Keratinocyte (primary cell): ENCODE measurements at regions not wholly inside any gene's neighbourhood (a gene's known extent, or its start where the extent isn't known, plus 50 kb on each side); places are given as distances from the start of the nearest gene placed in this dataset.

Experiments
- DNase-seq: peaks from one replicate; pipeline ENCODE4 v3.0.0-alpha.2; 2011; ENCODE audit warnings: low read depth, missing footprints, low spot score
- FAIRE-seq: peaks from 2 replicates; lab custom pipeline; 2011; peaks lifted over from hg19 to GRCh38; lab: Jason Lieb, UNC
- H2AFZ ChIP-seq: 2 replicates; pipeline ENCODE4 v1.6.0; 2012; ENCODE audit warnings: low read length, control low read depth, inconsistent platforms; ENCODE audit not compliant: control insufficient read depth
- H3K27ac ChIP-seq: 2 replicates; pipeline ENCODE4 v1.5.1; 2011; ENCODE audit warnings: low read length; ENCODE audit not compliant: control insufficient read depth, insufficient read depth
- H3K27me3 ChIP-seq: 3 replicates; pipeline ENCODE4 v1.6.0; 2011; ENCODE audit warnings: low read length; ENCODE audit not compliant: control insufficient read depth, insufficient read depth; ENCODE audit errors: extremely low read depth
- H3K36me3 ChIP-seq, 2 experiments: 2 replicates in 1 of 2; 3 replicates in 1 of 2; pipeline ENCODE4 v1.5.1; 2011; ENCODE audit warnings: low read length in 2 of 2, mild to moderate bottlenecking in 1 of 2; ENCODE audit not compliant: control insufficient read depth in 2 of 2, insufficient read depth in 2 of 2; ENCODE audit errors: extremely low read depth in 1 of 2
- H3K4me1 ChIP-seq: 3 replicates; pipeline ENCODE4 v1.5.1; 2011; ENCODE audit warnings: low read length; ENCODE audit not compliant: control insufficient read depth, insufficient read depth; ENCODE audit errors: extremely low read depth
- H3K4me2 ChIP-seq: 3 replicates; pipeline ENCODE4 v1.6.0; 2011; ENCODE audit warnings: low read depth, low read length; ENCODE audit not compliant: control insufficient read depth, insufficient read depth; ENCODE audit errors: extremely low read depth
- H3K4me3 ChIP-seq, 3 experiments: fragments of 200-600 bp in 1 of 3; sonication (generic) in 1 of 3; 2 replicates in 2 of 3; 3 replicates in 1 of 3; pipeline ENCODE4 v1.5.1; 2011 to 2016; ENCODE audit warnings: low read length in 3 of 3, mild to moderate bottlenecking in 3 of 3, control low read depth in 2 of 3, inconsistent platforms in 1 of 3, low read depth in 1 of 3, mixed read lengths in 1 of 3, mixed run types in 1 of 3, moderate library complexity in 1 of 3; ENCODE audit not compliant: control insufficient read depth in 2 of 3, insufficient read depth in 2 of 3; ENCODE audit errors: extremely low read depth in 1 of 3
- H3K79me2 ChIP-seq: 2 replicates; pipeline ENCODE4 v1.6.0; 2012; ENCODE audit warnings: low read length; ENCODE audit not compliant: control insufficient read depth, insufficient read depth
- H3K9ac ChIP-seq: 3 replicates; pipeline ENCODE4 v1.6.0; 2011; ENCODE audit warnings: low read length; ENCODE audit not compliant: control insufficient read depth, insufficient read depth; ENCODE audit errors: extremely low read depth
- H3K9me1 ChIP-seq: 3 replicates; pipeline ENCODE4 v1.6.0; 2011; ENCODE audit warnings: low read length; ENCODE audit not compliant: control insufficient read depth, insufficient read depth; ENCODE audit errors: extremely low read depth
- H3K9me3 ChIP-seq: 2 replicates; pipeline ENCODE4 v1.5.1; 2012; ENCODE audit warnings: low read depth, low read length; ENCODE audit not compliant: control insufficient read depth
- H4K20me1 ChIP-seq: 3 replicates; pipeline ENCODE4 v1.6.0; 2011; ENCODE audit warnings: low read length; ENCODE audit not compliant: control insufficient read depth, insufficient read depth; ENCODE audit errors: extremely low read depth
- EZH2 ChIP-seq: IDR thresholded peaks from one replicate; pipeline ENCODE4 v1.6.1; 2012; ENCODE audit warnings: inconsistent platforms, mild to moderate bottlenecking, low read length, moderate library complexity
- dilution Hi-C: fragments of 300-500 bp; cut with MboI; formaldehyde crosslinking; loops from one replicate; pipeline ENCODE4 v1.7.0; 2020; ENCODE audit warnings: low sequenced_read_pairs; ENCODE audit not compliant: extremely low pct_ligation_motif_present
- TF ChIP-seq, protein P1 (sequence below), 3 experiments: IDR thresholded peaks in 1 of 3; conservative IDR thresholded peaks in 1 of 3; optimal IDR thresholded peaks in 1 of 3; 2 replicates in 2 of 3; 3 replicates in 1 of 3; pipeline versions ENCODE3 to v1.5.1; 2011; ENCODE audit warnings: low read length in 3 of 3, mild to moderate bottlenecking in 3 of 3, moderate library complexity in 2 of 3, control low read depth in 1 of 3, inconsistent platforms in 1 of 3; ENCODE audit not compliant: insufficient read depth in 2 of 3; ENCODE audit errors: extremely low read depth in 1 of 3

GRCh38 chr2:196410008-196410407, 229.5 kb upstream of the CCDC150 start:
- Histone ChIP-seq H3K36me3 (no peaks in the 10 kb centered on the region), H3K27me3 (no peaks in the 10 kb centered on the region), H3K79me2 (no peaks in the 10 kb centered on the region), H3K4me1 (no peaks in the 10 kb centered on the region), H3K9ac (no peak overlapping the region), H3K9me1 (no peaks in the 10 kb centered on the region), H4K20me1 (no peaks in the 10 kb centered on the region), H2AFZ (no peak overlapping the region), H3K9me3 (no peaks in the 10 kb centered on the region), H3K4me2 (no peak overlapping the region), H3K4me3 (no peak overlapping the region), H3K27ac (no peak overlapping the region)
- dilution Hi-C loops, result no loop called here
- DNase-seq (no peak), FAIRE-seq (no peak)
- TF ChIP-seq EZH2, result no peak
- TF ChIP-seq, protein P1, sequence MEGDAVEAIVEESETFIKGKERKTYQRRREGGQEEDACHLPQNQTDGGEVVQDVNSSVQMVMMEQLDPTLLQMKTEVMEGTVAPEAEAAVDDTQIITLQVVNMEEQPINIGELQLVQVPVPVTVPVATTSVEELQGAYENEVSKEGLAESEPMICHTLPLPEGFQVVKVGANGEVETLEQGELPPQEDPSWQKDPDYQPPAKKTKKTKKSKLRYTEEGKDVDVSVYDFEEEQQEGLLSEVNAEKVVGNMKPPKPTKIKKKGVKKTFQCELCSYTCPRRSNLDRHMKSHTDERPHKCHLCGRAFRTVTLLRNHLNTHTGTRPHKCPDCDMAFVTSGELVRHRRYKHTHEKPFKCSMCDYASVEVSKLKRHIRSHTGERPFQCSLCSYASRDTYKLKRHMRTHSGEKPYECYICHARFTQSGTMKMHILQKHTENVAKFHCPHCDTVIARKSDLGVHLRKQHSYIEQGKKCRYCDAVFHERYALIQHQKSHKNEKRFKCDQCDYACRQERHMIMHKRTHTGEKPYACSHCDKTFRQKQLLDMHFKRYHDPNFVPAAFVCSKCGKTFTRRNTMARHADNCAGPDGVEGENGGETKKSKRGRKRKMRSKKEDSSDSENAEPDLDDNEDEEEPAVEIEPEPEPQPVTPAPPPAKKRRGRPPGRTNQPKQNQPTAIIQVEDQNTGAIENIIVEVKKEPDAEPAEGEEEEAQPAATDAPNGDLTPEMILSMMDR (optimal IDR thresholded peaks at IDR 0.05 in 1 of 3, IDR thresholded peaks at IDR 0.05 in 1 of 3, conservative IDR thresholded peaks at IDR 0.05 in 1 of 3; ENCODE audit: extremely low read depth in 1 of 3, insufficient read depth in 2 of 3, low read length in 3 of 3), result no peak

DNA sequence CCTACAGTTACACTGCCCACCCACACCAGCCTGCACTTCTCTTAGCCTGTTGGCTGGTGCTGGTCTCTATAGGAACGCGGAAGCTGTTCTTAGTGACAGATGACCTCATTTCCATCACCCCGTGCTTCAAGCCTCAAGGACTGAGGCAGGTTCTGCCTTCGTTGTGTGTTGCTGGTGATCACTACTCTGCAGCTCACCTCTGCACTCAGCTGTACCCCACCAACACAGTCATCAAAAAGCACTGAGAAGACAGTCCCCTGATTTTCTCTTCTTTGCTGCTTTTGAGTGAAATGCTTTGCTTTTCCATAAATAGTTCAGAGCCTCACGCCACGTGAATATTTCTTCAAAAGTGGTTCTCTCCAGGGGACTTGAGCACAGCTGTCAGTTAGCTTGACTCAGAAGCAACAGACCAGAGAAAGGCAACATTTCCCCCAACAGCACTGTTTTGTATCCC, 225.7 kb upstream of the CCDC150 start:
- H3K27me3 ChIP-seq, result no peaks in the 10 kb centered on the region
- H2AFZ ChIP-seq, result no peak overlapping the region
- no peaks in the 10 kb centered on the region for H3K79me2 ChIP-seq
- H3K9ac ChIP-seq, result no peak overlapping the region
- no peaks in the 10 kb centered on the region for H3K4me1 ChIP-seq
- H3K4me3 ChIP-seq, result no peak overlapping the region
- no peaks in the 10 kb centered on the region for H4K20me1 ChIP-seq
- H3K9me3 ChIP-seq, result no peaks in the 10 kb centered on the region
- H3K9me1 ChIP-seq, result no peaks in the 10 kb centered on the region
- H3K4me2 ChIP-seq, result no peak overlapping the region
- H3K27ac ChIP-seq, result no peak overlapping the region
- DNase-seq (no peak), FAIRE-seq (no peak)
- H3K36me3 ChIP-seq, result no peaks in the 10 kb centered on the region
- dilution Hi-C loops, result no loop called here
- TF ChIP-seq, protein P1 (optimal IDR thresholded peaks at IDR 0.05 in 1 of 3, IDR thresholded peaks at IDR 0.05 in 1 of 3, conservative IDR thresholded peaks at IDR 0.05 in 1 of 3; ENCODE audit: extremely low read depth in 1 of 3, insufficient read depth in 2 of 3, low read length in 3 of 3), result no peak
- no peak for TF ChIP-seq EZH2
